ENCODE measurements at regions not wholly inside any gene's neighbourhood (a gene's known extent, or its start where the extent isn't known, plus 50 kb on each side); places are given as distances from the start of the nearest gene placed in this dataset.

- H3K36me3 ChIP-seq (ENCODE audit: control insufficient read depth, insufficient read depth, low read length), result no peaks in the 10 kb centered on the region; the same call in 1 of the 2 replicates
- no peak overlapping the region for H3K4me3 ChIP-seq (replicated peaks; ENCODE audit: low read depth, low read length)
- no peaks in the 10 kb centered on the region for H3K27me3 ChIP-seq (replicated peaks; ENCODE audit: control insufficient read depth, insufficient read depth, low read length)
- TF ChIP-seq, protein P1, sequence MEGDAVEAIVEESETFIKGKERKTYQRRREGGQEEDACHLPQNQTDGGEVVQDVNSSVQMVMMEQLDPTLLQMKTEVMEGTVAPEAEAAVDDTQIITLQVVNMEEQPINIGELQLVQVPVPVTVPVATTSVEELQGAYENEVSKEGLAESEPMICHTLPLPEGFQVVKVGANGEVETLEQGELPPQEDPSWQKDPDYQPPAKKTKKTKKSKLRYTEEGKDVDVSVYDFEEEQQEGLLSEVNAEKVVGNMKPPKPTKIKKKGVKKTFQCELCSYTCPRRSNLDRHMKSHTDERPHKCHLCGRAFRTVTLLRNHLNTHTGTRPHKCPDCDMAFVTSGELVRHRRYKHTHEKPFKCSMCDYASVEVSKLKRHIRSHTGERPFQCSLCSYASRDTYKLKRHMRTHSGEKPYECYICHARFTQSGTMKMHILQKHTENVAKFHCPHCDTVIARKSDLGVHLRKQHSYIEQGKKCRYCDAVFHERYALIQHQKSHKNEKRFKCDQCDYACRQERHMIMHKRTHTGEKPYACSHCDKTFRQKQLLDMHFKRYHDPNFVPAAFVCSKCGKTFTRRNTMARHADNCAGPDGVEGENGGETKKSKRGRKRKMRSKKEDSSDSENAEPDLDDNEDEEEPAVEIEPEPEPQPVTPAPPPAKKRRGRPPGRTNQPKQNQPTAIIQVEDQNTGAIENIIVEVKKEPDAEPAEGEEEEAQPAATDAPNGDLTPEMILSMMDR (IDR thresholded peaks at IDR 0.05; ENCODE audit: insufficient read depth, low read length, poor library complexity, severe bottlenecking), result no peak
- DNase-seq (ENCODE audit: extremely low read depth, insufficient read length), result no peak
These were observed 279.0 kb downstream of the SOX9 start for GRCh38 chr17:72399608-72400487.

GRCh38 chr17:72400488-72400827, 279.6 kb downstream of the SOX9 start:
- no peaks in the 10 kb centered on the region for H3K27me3 ChIP-seq (replicated peaks; ENCODE audit: control insufficient read depth, insufficient read depth, low read length)
- H3K36me3 ChIP-seq (ENCODE audit: control insufficient read depth, insufficient read depth, low read length), result no peaks in the 10 kb centered on the region; the same call in 1 of the 2 replicates
- TF ChIP-seq, protein P1 (IDR thresholded peaks at IDR 0.05; ENCODE audit: insufficient read depth, low read length, poor library complexity, severe bottlenecking), result no peak
- DNase-seq (ENCODE audit: extremely low read depth, insufficient read length), result no peak
- no peak overlapping the region for H3K4me3 ChIP-seq (replicated peaks; ENCODE audit: low read depth, low read length)

DNA sequence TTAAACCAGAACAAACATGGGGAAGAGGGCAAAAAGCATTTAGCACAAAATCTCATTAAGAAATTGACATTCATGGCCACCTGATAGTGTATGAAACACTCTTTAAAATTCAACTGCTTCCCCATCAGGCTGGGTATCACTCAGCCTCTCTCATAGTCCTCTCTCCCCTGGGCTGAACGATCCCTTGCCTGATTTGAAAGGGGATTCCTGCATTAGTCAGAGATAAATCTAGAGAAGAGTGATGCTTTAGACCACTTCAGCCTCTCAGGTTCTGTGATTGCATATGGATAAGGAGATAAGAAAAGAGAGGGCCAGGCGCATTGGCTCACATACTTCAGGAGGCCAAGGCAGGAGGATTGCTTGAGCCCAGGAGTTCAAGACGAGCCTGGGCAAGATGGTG, 280.0 kb downstream of the SOX9 start:
- no peak for DNase-seq (ENCODE audit: extremely low read depth, insufficient read length)
- no peaks in the 10 kb centered on the region; the same call in 1 of the 2 replicates for H3K36me3 ChIP-seq (ENCODE audit: control insufficient read depth, insufficient read depth, low read length)
- no peak overlapping the region for H3K4me3 ChIP-seq (replicated peaks; ENCODE audit: low read depth, low read length)
- H3K27me3 ChIP-seq (replicated peaks; ENCODE audit: control insufficient read depth, insufficient read depth, low read length), result no peaks in the 10 kb centered on the region
- TF ChIP-seq, protein P1 (IDR thresholded peaks at IDR 0.05; ENCODE audit: insufficient read depth, low read length, poor library complexity, severe bottlenecking), result no peak

DNA sequence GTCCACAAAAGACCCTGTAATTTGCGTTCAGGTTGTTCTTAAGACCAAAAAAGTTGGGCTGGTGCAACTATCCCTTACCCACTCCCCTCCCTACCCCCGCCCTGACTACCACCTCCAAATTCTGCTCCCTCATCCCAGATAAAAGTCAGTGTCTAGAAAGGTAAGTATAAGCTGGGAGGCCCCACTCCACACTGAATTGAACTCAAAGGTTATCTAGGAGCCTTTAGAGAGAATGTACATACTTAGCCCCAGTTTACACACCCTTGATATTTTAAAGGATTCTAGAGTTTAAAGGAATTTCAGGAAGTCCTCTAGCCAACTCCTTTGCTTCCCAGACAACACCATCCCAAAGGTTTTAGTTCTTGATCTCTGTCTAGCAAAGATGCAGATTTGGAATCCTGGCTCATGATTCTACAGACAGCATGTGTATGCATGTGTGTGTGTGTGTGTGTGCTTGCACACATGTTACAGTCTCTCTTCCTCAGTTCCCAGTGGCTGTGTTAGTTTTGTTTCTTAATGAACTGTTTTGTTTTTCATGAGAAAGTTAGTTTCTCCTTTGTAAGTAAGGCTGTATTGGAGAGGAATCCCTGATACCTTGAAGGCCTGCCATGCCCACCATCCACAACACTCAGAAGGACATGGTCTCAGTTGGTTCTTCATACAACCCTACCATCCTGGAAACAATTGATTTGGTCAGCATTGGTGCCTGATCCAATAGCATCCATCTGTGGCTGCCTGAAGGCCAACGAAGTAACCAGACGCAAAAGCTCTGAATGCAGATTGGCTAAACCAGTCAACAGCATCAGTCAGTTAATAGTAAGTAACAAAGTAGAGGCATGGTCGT, 281.3 kb downstream of the SOX9 start:
- Histone ChIP-seq H3K36me3 (ENCODE audit: control insufficient read depth, insufficient read depth, low read length) (no peaks in the 10 kb centered on the region; the same call in 1 of the 2 replicates), H3K4me3 (replicated peaks; ENCODE audit: low read depth, low read length) (no peak overlapping the region), H3K27me3 (replicated peaks; ENCODE audit: control insufficient read depth, insufficient read depth, low read length) (no peaks in the 10 kb centered on the region)
- TF ChIP-seq, protein P1 (IDR thresholded peaks at IDR 0.05; ENCODE audit: insufficient read depth, low read length, poor library complexity, severe bottlenecking), result no peak
- no peak for DNase-seq (ENCODE audit: extremely low read depth, insufficient read length)

DNA sequence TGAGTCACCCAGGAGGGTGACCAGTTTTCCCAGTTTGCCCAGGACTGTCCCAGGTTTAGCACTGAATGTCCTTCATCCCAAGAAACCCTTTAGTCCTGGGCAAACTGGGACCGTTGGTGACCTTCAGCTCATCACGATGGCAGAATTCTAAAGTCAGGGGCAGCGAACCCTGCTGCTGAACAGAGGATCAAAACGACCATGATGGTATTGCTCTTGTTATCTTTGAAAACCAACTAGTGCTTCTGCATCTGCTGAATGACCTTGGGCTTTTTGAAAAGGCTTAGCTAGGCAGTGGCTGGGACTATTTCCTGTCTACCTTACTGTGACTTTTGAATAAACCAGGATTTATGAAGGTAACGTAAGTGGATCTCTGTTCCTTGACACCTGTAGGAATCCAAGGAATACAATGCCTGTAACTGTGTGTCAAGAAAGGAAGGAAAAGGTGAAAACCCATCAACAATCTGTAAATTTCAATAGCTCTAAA, 281.9 kb downstream of the SOX9 start:
- H3K36me3 ChIP-seq (ENCODE audit: control insufficient read depth, insufficient read depth, low read length), result no peaks in the 10 kb centered on the region; the same call in 1 of the 2 replicates

More for the DNA sequence above, 281.9 kb downstream of the SOX9 start:
- Histone ChIP-seq H3K4me3 (replicated peaks; ENCODE audit: low read depth, low read length) (no peak overlapping the region), H3K27me3 (replicated peaks; ENCODE audit: control insufficient read depth, insufficient read depth, low read length) (no peaks in the 10 kb centered on the region)
- DNase-seq (ENCODE audit: extremely low read depth, insufficient read length), result no peak
- TF ChIP-seq, protein P1 (IDR thresholded peaks at IDR 0.05; ENCODE audit: insufficient read depth, low read length, poor library complexity, severe bottlenecking), result no peak

Data from GM06990 (cell line).